ENCODE measurements at regions not wholly inside any gene's neighbourhood (a gene's known extent, or its start where the extent isn't known, plus 50 kb on each side); places are given as distances from the start of the nearest gene placed in this dataset.

- whole genome bisulfite sequencing, 2 experiments (ENCODE audit: extremely low coverage in 2 of 2, insufficient read length in 1 of 2), result 54% methylated on average over 4 of the region's 11 CpGs; no CpG with 5 or more reads in 1 of the 2 experiments
- no peak overlapping the region for H3K4ac ChIP-seq (ENCODE audit: low read depth, low read length)
- no peak for ATAC-seq (ENCODE audit: low read depth)
- POLR2A ChIA-PET (ENCODE audit: unreplicated experiment), result no interaction called here
- H3K9me1 ChIP-seq (ENCODE audit: insufficient read depth, low read length), result no peaks in the 10 kb centered on the region
- TF ChIP-seq CTCF (conservative IDR thresholded peaks at IDR 0.05; ENCODE audit: low read depth, low read length) (no peak), MAFK (IDR thresholded peaks at IDR 0.05; ENCODE audit: low read depth, low read length) (no peak), CEBPB (IDR thresholded peaks at IDR 0.05; ENCODE audit: low read depth, low read length) (no peak), RCOR1 (IDR thresholded peaks at IDR 0.05; ENCODE audit: insufficient replicate concordance, low read length) (no peak), NFE2L2 (IDR thresholded peaks at IDR 0.05; ENCODE audit: low read depth, low read length) (no peak), SMC3 (IDR thresholded peaks at IDR 0.05; ENCODE audit: low read depth, low read length) (no peak), USF2 (IDR thresholded peaks at IDR 0.05; ENCODE audit: low read depth, low read length) (no peak), BHLHE40 (IDR thresholded peaks at IDR 0.05; ENCODE audit: low read depth, low read length) (no peak), FOS (IDR thresholded peaks at IDR 0.05; ENCODE audit: low read depth, low read length) (no peak), ELK1 (IDR thresholded peaks at IDR 0.05; ENCODE audit: borderline replicate concordance, low read depth, low read length) (no peak), RAD21 (IDR thresholded peaks at IDR 0.05; ENCODE audit: low read length) (no peak), MXI1 (IDR thresholded peaks at IDR 0.05; ENCODE audit: borderline replicate concordance, low read depth, low read length) (no peak), CHD1 (IDR thresholded peaks at IDR 0.05; ENCODE audit: low read depth, low read length) (no peak), RFX5 (IDR thresholded peaks at IDR 0.05; ENCODE audit: low read depth, low read length) (no peak), POLR2A (IDR thresholded peaks at IDR 0.05; ENCODE audit: low read depth, low read length) (no peak)
- no peak overlapping the region for H2AFZ ChIP-seq (replicated peaks; ENCODE audit: low read length, poor library complexity)
- H2BK15ac ChIP-seq (ENCODE audit: low read depth, low read length), result no peak overlapping the region
- H3K9me3 ChIP-seq (ENCODE audit: control insufficient read depth, insufficient read depth, low read length), result peaks cover 3% of the 10 kb centered on the region
- no peak overlapping the region for H3K18ac ChIP-seq (ENCODE audit: low read depth, low read length)
- no peak overlapping the region for H3K4me2 ChIP-seq (ENCODE audit: low read depth, low read length)
- no peaks in the 10 kb centered on the region for H3K4me1 ChIP-seq (ENCODE audit: control insufficient read depth, insufficient read depth, low read length)
- no peak overlapping the region for H3K4me3 ChIP-seq (ENCODE audit: insufficient read depth, low read depth, low read length)
- in situ Hi-C loops (cut with MboI; ENCODE audit: low sequenced_read_pairs) (loop anchor here (5.0 kb wide), 1 partner anchor 347 kb away; no protein-coding TSS in a partner anchor), intact Hi-C loops (cut with micrococcal nuclease) (loop anchor here (1.0 to 10.0 kb wide), 3 partner anchors 169 to 429 kb away; no protein-coding TSS in a partner anchor), dilution Hi-C loops (cut with HindIII; ENCODE audit: low sequenced_read_pairs, unreplicated experiment) (no loop called here)
- no peak for DNase-seq
- H4K20me1 ChIP-seq (ENCODE audit: insufficient read depth, low read length), result no peaks in the 10 kb centered on the region
- H3K36me3 ChIP-seq (ENCODE audit: control insufficient read depth, insufficient read depth, low read length), result no peaks in the 10 kb centered on the region
- no peak overlapping the region for H3K56ac ChIP-seq (ENCODE audit: extremely low read depth, insufficient read depth, low read length)
- H3K27me3 ChIP-seq (ENCODE audit: control insufficient read depth, insufficient read depth, low read length), result no peaks in the 10 kb centered on the region
- H2AK9ac ChIP-seq (replicated peaks; ENCODE audit: low read depth, low read length, poor library complexity), result no peak overlapping the region
- CTCF ChIA-PET, result interaction anchor here (1.3 kb wide), 1 partner anchor 346 kb away, joined by 5 read pairs; no protein-coding TSS in a partner anchor
- H4K8ac ChIP-seq (ENCODE audit: low read depth in 2 of 2, low read length in 2 of 2), result no peak overlapping the region
- H3K79me1 ChIP-seq (ENCODE audit: low read depth in 1 of 2, low read length in 2 of 2), result no peaks in the 10 kb centered on the region
- no peak overlapping the region for H3K27ac ChIP-seq (ENCODE audit: insufficient read depth, low read length)
- H2BK5ac ChIP-seq (ENCODE audit: low read depth, low read length, poor library complexity, severe bottlenecking), result no peak overlapping the region
- no TSS peak for BruUV-seq (replicated peaks)
- H2BK120ac ChIP-seq (ENCODE audit: low read depth, low read length), result no peak overlapping the region
- H4K91ac ChIP-seq (ENCODE audit: insufficient read depth, low read depth, low read length), result no peak overlapping the region; the same call in 1 of the 2 replicates
- H3K9ac ChIP-seq (ENCODE audit: low read depth, low read length), result no peak overlapping the region
- no peak overlapping the region for H3K23ac ChIP-seq (ENCODE audit: low read depth, low read length)
- H2BK20ac ChIP-seq (ENCODE audit: low read depth, low read length), result no peak overlapping the region
- no peak overlapping the region for H2AK5ac ChIP-seq (ENCODE audit: low read depth, low read length)
- no peak overlapping the region for H3K14ac ChIP-seq (replicated peaks; ENCODE audit: low read depth, low read length)
- no peak overlapping the region for H4K5ac ChIP-seq (ENCODE audit: low read depth, low read length)
These were observed 189.5 kb downstream of the TTC8 start for GRCh38 chr14:89013698-89014568.

Measured in IMR-90 (cell line).